A549 (cell line): ENCODE measurements at regions not wholly inside any gene's neighbourhood (a gene's known extent, or its start where the extent isn't known, plus 50 kb on each side); places are given as distances from the start of the nearest gene placed in this dataset.
"Not testable (repeated sequence)": the region's sequence is repeated elsewhere in the genome, so short reads cannot be mapped to it uniquely, and the experiment has no call there.

Experiments used
- CHD2 ChIP-seq: fragments of 150-350 bp; IDR thresholded peaks from 2 replicates; pipeline ENCODE4 v1.6.1; 2014; ENCODE audit warnings: low read length; ENCODE audit not compliant: partially characterized antibody
- EP300 ChIP-seq, 2 experiments: fragments of >200 bp; sonication (Bioruptor Twin); formaldehyde crosslinking; IDR thresholded peaks; 2 replicates in 1 of 2; 3 replicates in 1 of 2; pipeline ENCODE4 v1.6.1; 2016 to 2017
- TF ChIP-seq, protein P1 (sequence below): fragments of 450-650 bp; IDR thresholded peaks from 2 replicates; pipeline ENCODE4 v1.6.1; 2014; ENCODE audit warnings: antibody characterized with exemption
- TF ChIP-seq, protein P2 (sequence below): fragments of >200 bp; sonication (Bioruptor Twin); formaldehyde crosslinking; IDR thresholded peaks from 3 replicates; pipeline ENCODE4 v1.5.1; 2016

DNA sequence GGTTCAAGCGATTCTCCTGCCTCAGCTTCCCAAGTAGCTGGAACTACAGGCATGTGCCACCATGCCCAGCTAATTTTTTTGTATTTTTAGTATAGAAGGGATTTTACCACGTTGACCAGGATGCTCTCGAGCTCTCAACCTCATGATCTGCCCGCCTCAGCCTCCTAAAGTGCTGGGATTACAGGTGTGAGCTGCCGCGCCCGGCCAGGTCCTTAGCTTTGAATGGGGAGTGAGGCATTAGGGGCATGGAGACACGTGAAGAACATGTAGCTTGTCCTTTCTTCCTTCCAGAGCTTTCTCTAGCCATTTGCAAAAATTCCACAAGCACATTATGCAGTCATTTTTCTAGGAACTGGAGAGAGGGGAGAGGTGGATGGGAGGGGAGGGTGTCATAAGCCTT, 167.8 kb downstream of the TM9SF2 start:
- TF ChIP-seq, protein P1, sequence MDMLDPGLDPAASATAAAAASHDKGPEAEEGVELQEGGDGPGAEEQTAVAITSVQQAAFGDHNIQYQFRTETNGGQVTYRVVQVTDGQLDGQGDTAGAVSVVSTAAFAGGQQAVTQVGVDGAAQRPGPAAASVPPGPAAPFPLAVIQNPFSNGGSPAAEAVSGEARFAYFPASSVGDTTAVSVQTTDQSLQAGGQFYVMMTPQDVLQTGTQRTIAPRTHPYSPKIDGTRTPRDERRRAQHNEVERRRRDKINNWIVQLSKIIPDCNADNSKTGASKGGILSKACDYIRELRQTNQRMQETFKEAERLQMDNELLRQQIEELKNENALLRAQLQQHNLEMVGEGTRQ = not testable (repeated sequence)
- TF ChIP-seq, protein P2, sequence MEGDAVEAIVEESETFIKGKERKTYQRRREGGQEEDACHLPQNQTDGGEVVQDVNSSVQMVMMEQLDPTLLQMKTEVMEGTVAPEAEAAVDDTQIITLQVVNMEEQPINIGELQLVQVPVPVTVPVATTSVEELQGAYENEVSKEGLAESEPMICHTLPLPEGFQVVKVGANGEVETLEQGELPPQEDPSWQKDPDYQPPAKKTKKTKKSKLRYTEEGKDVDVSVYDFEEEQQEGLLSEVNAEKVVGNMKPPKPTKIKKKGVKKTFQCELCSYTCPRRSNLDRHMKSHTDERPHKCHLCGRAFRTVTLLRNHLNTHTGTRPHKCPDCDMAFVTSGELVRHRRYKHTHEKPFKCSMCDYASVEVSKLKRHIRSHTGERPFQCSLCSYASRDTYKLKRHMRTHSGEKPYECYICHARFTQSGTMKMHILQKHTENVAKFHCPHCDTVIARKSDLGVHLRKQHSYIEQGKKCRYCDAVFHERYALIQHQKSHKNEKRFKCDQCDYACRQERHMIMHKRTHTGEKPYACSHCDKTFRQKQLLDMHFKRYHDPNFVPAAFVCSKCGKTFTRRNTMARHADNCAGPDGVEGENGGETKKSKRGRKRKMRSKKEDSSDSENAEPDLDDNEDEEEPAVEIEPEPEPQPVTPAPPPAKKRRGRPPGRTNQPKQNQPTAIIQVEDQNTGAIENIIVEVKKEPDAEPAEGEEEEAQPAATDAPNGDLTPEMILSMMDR = not testable (repeated sequence)
- not testable (repeated sequence) for TF ChIP-seq EP300 (IDR thresholded peaks at IDR 0.05); CHD2
